Tibial nerve (tissue), 4 donors: ENCODE measurements at regions not wholly inside any gene's neighbourhood (a gene's known extent, or its start where the extent isn't known, plus 50 kb on each side); places are given as distances from the start of the nearest gene placed in this dataset.

Source experiments
- DNase-seq, 2 donors: peaks; one replicate each; pipeline ENCODE4 v3.0.0-alpha.2; 2019; ENCODE audit warnings: low spot score in 2 of 2
- H3K27ac ChIP-seq, 4 donors: fragments of 200-600 bp; sonication (generic) in 3 of 4; one replicate each; pipeline ENCODE4 v1.5.1; 2017 to 2019; ENCODE audit warnings: mild to moderate bottlenecking in 1 of 4
- H3K27me3 ChIP-seq, 2 donors: fragments of 200-600 bp; sonication (generic) in 1 of 2; one replicate each; pipeline versions ENCODE4 v1.5.1 to v1.6.0; 2017 to 2019
- H3K36me3 ChIP-seq, 3 donors: fragments of 200-600 bp; sonication (generic); one replicate each; pipeline ENCODE4 v1.5.1; 2018 to 2019
- H3K4me1 ChIP-seq, 4 donors: fragments of 200-600 bp; sonication (generic) in 3 of 4; one replicate each; pipeline ENCODE4 v1.5.1; 2017 to 2019
- H3K4me3 ChIP-seq, 4 donors: fragments of 200-600 bp; sonication (generic) in 3 of 4; one replicate each; pipeline ENCODE4 v1.5.1; 2017 to 2019; ENCODE audit warnings: mild to moderate bottlenecking in 1 of 4, moderate library complexity in 1 of 4
- H3K9me3 ChIP-seq, 4 donors: fragments of 200-600 bp; sonication (generic) in 3 of 4; one replicate each; pipeline ENCODE4 v1.5.1; 2017 to 2019
- EP300 ChIP-seq, 2 donors: sonication (generic); formaldehyde crosslinking; IDR thresholded peaks; one replicate each; pipeline ENCODE4 v1.6.1; 2017; ENCODE audit warnings: antibody characterized with exemption in 2 of 2, mild to moderate bottlenecking in 1 of 2
- POLR2A ChIP-seq, 2 donors: fragments of 450-650 bp; IDR thresholded peaks; one replicate each; pipeline ENCODE4 v1.6.1; 2017; ENCODE audit warnings: antibody characterized with exemption in 2 of 2, mild to moderate bottlenecking in 2 of 2, moderate library complexity in 2 of 2
- WGBS, 2 donors: methylation state at CpG; one replicate each; pipeline ENCODE4 v1.1.5; 2018; 5-methylcytosine and 5-hydroxymethylcytosine counted together
- TF ChIP-seq, protein P1 (sequence below), 5 experiments: fragments of 200-600 bp in 3 of 5; fragments of 450-650 bp in 2 of 5; sonication (generic) in 3 of 5; IDR thresholded peaks; one replicate each; pipeline ENCODE4 v1.5.1; 2016 to 2019; ENCODE audit warnings: antibody characterized with exemption in 5 of 5, mild to moderate bottlenecking in 3 of 5, moderate library complexity in 2 of 5

DNA sequence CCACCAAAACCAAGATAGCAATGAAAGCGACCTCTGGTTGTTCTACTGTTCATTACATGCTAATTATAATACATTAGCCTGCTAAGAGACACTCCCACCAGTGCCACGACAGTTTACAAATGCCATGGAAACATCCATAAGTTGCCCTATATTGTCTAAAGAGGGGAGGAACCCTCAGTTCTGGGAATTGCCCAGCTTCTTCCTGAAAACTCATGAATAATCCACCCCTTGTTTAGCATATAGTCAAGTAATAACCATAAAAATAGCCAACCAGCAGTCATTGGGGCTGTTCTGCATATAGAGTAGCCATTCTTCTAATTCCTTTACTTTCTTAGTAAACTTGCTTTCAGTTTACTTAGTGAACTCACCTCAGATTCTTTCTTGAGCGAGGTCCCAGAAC, 189.8 kb upstream of the SOX11 start:
- 77 to 83% methylated on average over 3 of the region's 3 CpGs for WGBS, 2 donors

DNA sequence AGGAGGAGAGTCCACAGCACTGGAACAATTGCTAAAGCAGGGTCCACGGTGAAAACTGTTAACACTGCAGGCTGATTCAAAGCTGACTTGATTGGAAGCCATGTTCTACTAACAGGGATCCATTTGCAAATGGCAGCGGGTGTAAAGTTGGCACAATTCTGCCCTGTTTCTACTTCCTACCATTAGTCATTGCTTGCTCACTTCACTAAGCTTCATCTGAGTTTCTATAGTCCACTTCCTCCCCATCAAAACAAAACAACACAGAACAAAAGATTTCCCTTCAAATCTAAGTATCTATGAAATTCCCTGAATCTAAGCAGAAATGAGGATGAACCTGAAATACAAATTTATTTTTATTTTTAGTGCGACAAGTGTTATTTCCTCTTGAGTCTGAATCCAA, 187.4 kb upstream of the SOX11 start:
- 70 to 79% methylated on average over 3 of the region's 3 CpGs for WGBS, 2 donors
- no peaks in the 10 kb centered on the region for H3K4me1 ChIP-seq
- H3K36me3 ChIP-seq, result no peaks in the 10 kb centered on the region
- H3K27me3 ChIP-seq, result no peaks in the 10 kb centered on the region
- H3K4me3 ChIP-seq, result no peak overlapping the region
- no peak for DNase-seq
- H3K9me3 ChIP-seq, result no peaks in the 10 kb centered on the region
- no peak for TF ChIP-seq POLR2A (IDR thresholded peaks at IDR 0.05)
- no peak for TF ChIP-seq EP300 (IDR thresholded peaks at IDR 0.05)
- TF ChIP-seq, protein P1, sequence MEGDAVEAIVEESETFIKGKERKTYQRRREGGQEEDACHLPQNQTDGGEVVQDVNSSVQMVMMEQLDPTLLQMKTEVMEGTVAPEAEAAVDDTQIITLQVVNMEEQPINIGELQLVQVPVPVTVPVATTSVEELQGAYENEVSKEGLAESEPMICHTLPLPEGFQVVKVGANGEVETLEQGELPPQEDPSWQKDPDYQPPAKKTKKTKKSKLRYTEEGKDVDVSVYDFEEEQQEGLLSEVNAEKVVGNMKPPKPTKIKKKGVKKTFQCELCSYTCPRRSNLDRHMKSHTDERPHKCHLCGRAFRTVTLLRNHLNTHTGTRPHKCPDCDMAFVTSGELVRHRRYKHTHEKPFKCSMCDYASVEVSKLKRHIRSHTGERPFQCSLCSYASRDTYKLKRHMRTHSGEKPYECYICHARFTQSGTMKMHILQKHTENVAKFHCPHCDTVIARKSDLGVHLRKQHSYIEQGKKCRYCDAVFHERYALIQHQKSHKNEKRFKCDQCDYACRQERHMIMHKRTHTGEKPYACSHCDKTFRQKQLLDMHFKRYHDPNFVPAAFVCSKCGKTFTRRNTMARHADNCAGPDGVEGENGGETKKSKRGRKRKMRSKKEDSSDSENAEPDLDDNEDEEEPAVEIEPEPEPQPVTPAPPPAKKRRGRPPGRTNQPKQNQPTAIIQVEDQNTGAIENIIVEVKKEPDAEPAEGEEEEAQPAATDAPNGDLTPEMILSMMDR (IDR thresholded peaks at IDR 0.05), result no peak
- H3K27ac ChIP-seq, result no peak overlapping the region

More for the DNA sequence above, 189.8 kb upstream of the SOX11 start:
- Histone ChIP-seq H3K27me3 (no peaks in the 10 kb centered on the region), H3K4me3 (no peak overlapping the region), H3K27ac (no peak overlapping the region), H3K9me3 (no peaks in the 10 kb centered on the region), H3K4me1 (no peaks in the 10 kb centered on the region), H3K36me3 (no peaks in the 10 kb centered on the region)
- TF ChIP-seq POLR2A (IDR thresholded peaks at IDR 0.05) (no peak), EP300 (IDR thresholded peaks at IDR 0.05) (no peak)
- TF ChIP-seq, protein P1 (IDR thresholded peaks at IDR 0.05), result no peak
- no peak for DNase-seq

DNA sequence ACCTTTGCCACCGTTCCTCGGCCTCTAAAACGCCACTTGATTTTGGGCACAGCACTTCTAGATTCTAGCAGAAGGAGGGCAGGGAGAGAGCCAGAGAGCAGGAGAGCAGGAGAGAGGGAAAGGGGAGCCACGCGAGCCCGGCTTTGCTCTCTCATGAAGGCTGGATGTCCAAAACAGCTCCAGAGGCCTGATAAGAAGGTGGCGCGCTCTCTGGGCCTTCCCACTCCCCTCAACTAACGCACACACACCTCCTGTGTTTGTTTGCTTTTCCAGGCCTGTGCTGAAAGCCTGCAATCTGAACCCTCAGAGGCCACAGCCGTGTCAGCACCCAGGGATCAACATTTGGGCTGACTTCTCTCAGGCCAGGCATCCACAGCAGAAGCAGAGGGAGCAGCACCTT, 184.8 kb upstream of the SOX11 start:
- Histone ChIP-seq H3K4me3 (no peak overlapping the region), H3K36me3 (no peaks in the 10 kb centered on the region), H3K4me1 (no peaks in the 10 kb centered on the region), H3K27ac (no peak overlapping the region), H3K27me3 (no peaks in the 10 kb centered on the region), H3K9me3 (no peaks in the 10 kb centered on the region)
- 84% methylated on average over 9 to 10 of the region's 10 CpGs for WGBS, 2 donors
- DNase-seq, result no peak
- TF ChIP-seq POLR2A (IDR thresholded peaks at IDR 0.05), result no peak
- TF ChIP-seq, protein P1 (IDR thresholded peaks at IDR 0.05), result no peak
- no peak for TF ChIP-seq EP300 (IDR thresholded peaks at IDR 0.05)

DNA sequence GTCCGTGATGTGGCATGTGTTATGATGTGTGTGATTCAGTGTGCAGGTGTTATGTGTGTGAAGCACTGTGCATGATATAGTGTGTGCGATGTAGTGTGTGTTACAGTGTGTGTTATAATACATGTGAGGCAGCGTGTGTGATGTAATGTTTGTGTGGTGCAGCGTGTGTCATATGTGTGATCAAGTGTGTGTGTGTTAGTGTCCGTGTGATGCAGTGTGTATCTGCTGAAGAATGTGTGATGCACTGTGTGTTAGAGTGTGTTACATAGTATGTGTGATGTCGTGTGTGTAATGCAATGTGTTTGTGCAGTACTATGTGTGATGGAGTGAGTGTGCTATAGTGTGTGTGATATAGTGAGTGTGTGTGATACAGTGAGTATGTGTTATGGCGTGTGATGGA, 182.8 kb upstream of the SOX11 start:
- Histone ChIP-seq H3K4me1 (no peaks in the 10 kb centered on the region), H3K36me3 (no peaks in the 10 kb centered on the region), H3K27me3 (no peaks in the 10 kb centered on the region), H3K9me3 (no peaks in the 10 kb centered on the region), H3K4me3 (no peak overlapping the region), H3K27ac (no peak overlapping the region)
- no peak for DNase-seq
- WGBS, 2 donors, result 96 to 98% methylated on average over 7 of the region's 7 CpGs
- no peak for TF ChIP-seq POLR2A (IDR thresholded peaks at IDR 0.05)
- TF ChIP-seq EP300 (IDR thresholded peaks at IDR 0.05), result no peak
- TF ChIP-seq, protein P1 (IDR thresholded peaks at IDR 0.05), result no peak

DNA sequence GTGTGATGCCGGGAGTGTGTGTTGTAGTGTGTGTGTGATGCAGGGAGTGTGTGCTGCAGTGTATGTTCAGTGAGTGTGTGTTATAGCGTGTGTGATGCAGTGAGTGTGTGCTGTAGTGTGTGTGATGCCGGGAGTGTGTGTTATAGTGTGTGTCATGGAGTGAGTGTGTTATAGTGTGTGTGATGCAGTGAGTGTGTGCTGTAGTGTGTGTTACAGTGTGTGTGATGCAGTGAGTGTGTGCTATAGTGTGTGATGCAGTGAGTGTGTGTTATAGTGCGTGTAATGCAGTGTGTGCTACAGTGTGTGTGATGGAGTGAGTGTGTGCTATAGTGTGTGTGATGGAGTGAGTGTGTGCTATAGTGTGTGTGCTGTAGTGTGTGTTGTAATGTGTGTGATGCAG, 182.1 kb upstream of the SOX11 start:
- no peaks in the 10 kb centered on the region for H3K4me1 ChIP-seq
- H3K9me3 ChIP-seq, result no peaks in the 10 kb centered on the region
- H3K36me3 ChIP-seq, result no peaks in the 10 kb centered on the region
- WGBS, 2 donors, result 93 to 94% methylated on average over 4 of the region's 4 CpGs
- no peak for DNase-seq
- no peaks in the 10 kb centered on the region for H3K27me3 ChIP-seq
- no peak overlapping the region for H3K4me3 ChIP-seq
- TF ChIP-seq, protein P1 (IDR thresholded peaks at IDR 0.05), result no peak
- TF ChIP-seq POLR2A (IDR thresholded peaks at IDR 0.05) (no peak), EP300 (IDR thresholded peaks at IDR 0.05) (no peak)
- H3K27ac ChIP-seq, result no peak overlapping the region
